GM12878 (cell line): ENCODE measurements at regions not wholly inside any gene's neighbourhood (a gene's known extent, or its start where the extent isn't known, plus 50 kb on each side); places are given as distances from the start of the nearest gene placed in this dataset.

Source experiments
- ATAC-seq: fragments of 200-7000 bp; cut with Tn5 transposase; 3 replicates; pipeline ENCODE4 v1.9.1; 2020; ENCODE audit warnings: mild to moderate bottlenecking, moderate library complexity
- BruUV-seq: library from RNA; stranded (reverse); fragments of 400-500 nt; replicated peaks from 2 replicates; lab custom pipeline; 2021; lab: Mats Ljungman, UMichigan
- CTCF ChIA-PET: fragments of 300-600 bp; sonication (Branson Sonifier 250); formaldehyde crosslinking; extraction: SDS; loops from one replicate; lab custom pipeline; 2021; ENCODE audit warnings: inconsistent platforms; lab: Yijun Ruan, JAX
- POLR2A ChIA-PET: fragments of 350-600 bp; formaldehyde crosslinking; extraction: SDS; loops from one replicate; lab custom pipeline; 2021; ENCODE audit warnings: inconsistent platforms; lab: Charles Lee
- RAD21 ChIA-PET: fragments of 300-600 bp; sonication (Branson Sonifier 250); formaldehyde crosslinking; loops from one replicate; lab custom pipeline; 2023; ENCODE audit warnings: antibody characterized with exemption; ENCODE audit not compliant: unreplicated experiment; lab: Charles Lee
- SMC1A ChIA-PET: fragments of 300-600 bp; sonication (Branson Sonifier 250); formaldehyde crosslinking; loops from one replicate; lab custom pipeline; 2023; ENCODE audit not compliant: unreplicated experiment, uncharacterized antibody; lab: Charles Lee
- DNase-seq: peaks from one replicate; pipeline ENCODE4 v3.0.0-alpha.2; 2011; ENCODE audit warnings: low read depth, low spot score
- FAIRE-seq: peaks from 3 replicates; lab custom pipeline; 2011; peaks lifted over from hg19 to GRCh38; lab: Jason Lieb, UNC
- H2AFZ ChIP-seq: 2 replicates; pipeline ENCODE4 v1.6.0; 2011; ENCODE audit warnings: low read depth, low read length, control low read depth; ENCODE audit not compliant: control insufficient read depth
- H3K27ac ChIP-seq: 2 replicates; pipeline ENCODE4 v1.5.1; 2011; ENCODE audit warnings: control low read depth; ENCODE audit not compliant: control insufficient read depth, insufficient read depth
- H3K27me3 ChIP-seq, 2 experiments: replicated peaks in 1 of 2; 2 replicates each; pipeline versions ENCODE4 v1.6.0 to v1.6.1; 2011; ENCODE audit warnings: low read length in 1 of 2; ENCODE audit not compliant: control insufficient read depth in 2 of 2, insufficient read depth in 2 of 2
- H3K36me3 ChIP-seq, 2 experiments: 2 replicates each; pipeline ENCODE4 v1.5.1; 2011; ENCODE audit warnings: low read length in 1 of 2; ENCODE audit not compliant: control insufficient read depth in 2 of 2, insufficient read depth in 2 of 2
- H3K4me1 ChIP-seq: 2 replicates; pipeline ENCODE4 v1.6.1; 2011; ENCODE audit warnings: mild to moderate bottlenecking, low read length, moderate library complexity, mixed read lengths; ENCODE audit not compliant: control insufficient read depth, insufficient read depth
- H3K4me2 ChIP-seq: 2 replicates; pipeline ENCODE4 v1.6.0; 2011; ENCODE audit warnings: control low read depth; ENCODE audit not compliant: control insufficient read depth, insufficient read depth
- H3K4me3 ChIP-seq: fragments of 200-600 bp; sonication (generic); 2 replicates; pipeline ENCODE4 v1.5.1; 2016
- H3K79me2 ChIP-seq: 2 replicates; pipeline ENCODE4 v1.6.0; 2011; ENCODE audit warnings: low read length; ENCODE audit not compliant: control insufficient read depth, insufficient read depth
- H3K9ac ChIP-seq: 2 replicates; pipeline ENCODE4 v1.8.0; 2011; ENCODE audit warnings: low read length, control low read depth, mixed read lengths; ENCODE audit not compliant: control insufficient read depth, insufficient read depth
- H3K9me3 ChIP-seq: replicated peaks from 3 replicates; pipeline ENCODE4 v1.5.1; 2011; ENCODE audit warnings: mild to moderate bottlenecking, low read length; ENCODE audit not compliant: control insufficient read depth, insufficient read depth
- H4K20me1 ChIP-seq: 2 replicates; pipeline ENCODE4 v1.6.0; 2011; ENCODE audit not compliant: control insufficient read depth, insufficient read depth
- BCL11A ChIP-seq: IDR thresholded peaks from 2 replicates; pipeline ENCODE4 v1.6.1; 2011; ENCODE audit warnings: low read depth, low read length
- E2F8 ChIP-seq: fragments of 450-650 bp; IDR thresholded peaks from 2 replicates; pipeline ENCODE4 v1.6.1; 2018; ENCODE audit warnings: mild to moderate bottlenecking, low read depth, moderate library complexity; ENCODE audit not compliant: partially characterized antibody
- EZH2 ChIP-seq: IDR thresholded peaks from 2 replicates; pipeline ENCODE4 v1.6.1; 2012; ENCODE audit warnings: low read depth, mild to moderate bottlenecking, control low read depth, inconsistent platforms, low read length, borderline replicate concordance; ENCODE audit not compliant: control insufficient read depth
- IRF3 ChIP-seq: fragments of 450-650 bp; IDR thresholded peaks from 2 replicates; pipeline ENCODE4 v1.6.1; 2014; ENCODE audit warnings: mild to moderate bottlenecking
- JUNB ChIP-seq: IDR thresholded peaks from 2 replicates; pipeline ENCODE4 v1.6.1; 2016; ENCODE audit warnings: antibody characterized with exemption, mild to moderate bottlenecking
- MEF2B ChIP-seq: fragments of 450-650 bp; IDR thresholded peaks from 2 replicates; pipeline ENCODE4 v1.6.1; 2018; ENCODE audit warnings: mild to moderate bottlenecking, moderate library complexity; ENCODE audit not compliant: partially characterized antibody, poor library complexity, severe bottlenecking
- NR2C1 ChIP-seq: fragments of 450-650 bp; IDR thresholded peaks from 2 replicates; pipeline ENCODE4 v1.6.1; 2017; ENCODE audit warnings: antibody characterized with exemption, mild to moderate bottlenecking, moderate library complexity
- PKNOX1 ChIP-seq: fragments of 450-650 bp; IDR thresholded peaks from 2 replicates; pipeline ENCODE4 v1.6.1; 2016; ENCODE audit warnings: mild to moderate bottlenecking
- RUNX3 ChIP-seq: IDR thresholded peaks from 2 replicates; pipeline ENCODE4 v1.6.1; 2012; ENCODE audit warnings: low read length, inconsistent platforms
- SKIL ChIP-seq: fragments of 450-650 bp; IDR thresholded peaks from 2 replicates; pipeline ENCODE4 v1.6.1; 2017; ENCODE audit warnings: mild to moderate bottlenecking, low read depth, inconsistent platforms; ENCODE audit not compliant: poor library complexity, severe bottlenecking
- SRF ChIP-seq, 2 experiments: IDR thresholded peaks; 2 replicates each; pipeline ENCODE4 v1.6.1; 2011; ENCODE audit warnings: low read depth in 2 of 2, low read length in 2 of 2, mild to moderate bottlenecking in 1 of 2, moderate library complexity in 1 of 2
- SUPT20H ChIP-seq: IDR thresholded peaks from 2 replicates; pipeline ENCODE4 v1.6.1; 2011; ENCODE audit warnings: low read depth, mild to moderate bottlenecking, low read length, moderate library complexity, borderline replicate concordance; ENCODE audit not compliant: control insufficient read depth
- TARDBP ChIP-seq: IDR thresholded peaks from 2 replicates; pipeline ENCODE4 v1.6.1; 2016; ENCODE audit warnings: borderline replicate concordance
- TCF12 ChIP-seq: IDR thresholded peaks from 2 replicates; pipeline ENCODE4 v1.6.1; 2011; ENCODE audit warnings: low read depth, mild to moderate bottlenecking, low read length
- ZNF384 ChIP-seq: IDR thresholded peaks from 2 replicates; pipeline ENCODE4 v1.6.1; 2012; ENCODE audit warnings: low read depth, mild to moderate bottlenecking, low read length, improper control_type of control experiment, borderline replicate concordance
- ZZZ3 ChIP-seq: IDR thresholded peaks from 2 replicates; pipeline ENCODE4 v1.6.1; 2011; ENCODE audit warnings: low read depth; ENCODE audit not compliant: control insufficient read depth, insufficient read length
- in situ Hi-C: fragments of 300-500 bp; cut with MboI; formaldehyde crosslinking; loops from 9 replicates; pipeline ENCODE4 v1.14.3; 2018; ENCODE audit warnings: mixed read lengths
- intact Hi-C: fragments of 100-400 bp; cut with micrococcal nuclease; formaldehyde crosslinking; loops from one replicate; pipeline ENCODE4 v1.14.2; 2022; ENCODE audit not compliant: unreplicated experiment

- no peak for TF ChIP-seq RUNX3
- TF ChIP-seq SUPT20H: no peak
- TF ChIP-seq TARDBP: no peak
- no peak for TF ChIP-seq JUNB
- TF ChIP-seq, all 136 proteins: peak for 0
These were observed 248.7 kb downstream of the TAF11L14 start (continued) for GRCh38 chr5:17882760-17883488.

- ChIA-PET SMC1A (interaction anchor here (0.9 kb wide), 1 partner anchor 122 kb away, joined by 3 read pairs; no protein-coding TSS in a partner anchor), POLR2A (no interaction called here), RAD21 (no interaction called here), CTCF (interaction anchor here (0.7 kb wide), 1 partner anchor 13 kb away, joined by 3 read pairs; no protein-coding TSS in a partner anchor)
- no peak for FAIRE-seq
- H2AFZ ChIP-seq: no peak overlapping the region
- no peak overlapping the region for H3K4me2 ChIP-seq
- no peak overlapping the region for H3K4me3 ChIP-seq
- no peaks in the 10 kb centered on the region for H3K27me3 ChIP-seq
- no peak for DNase-seq
- H4K20me1 ChIP-seq: no peaks in the 10 kb centered on the region
- no peak overlapping the region for H3K27ac ChIP-seq
- no peak for ATAC-seq
- H3K79me2 ChIP-seq: no peaks in the 10 kb centered on the region
- BruUV-seq: no TSS peak
- intact Hi-C loops (no loop called here), in situ Hi-C loops (no loop called here)
- no peak overlapping the region for H3K9ac ChIP-seq
- H3K9me3 ChIP-seq: no peaks in the 10 kb centered on the region; the same call in 2 of the 3 replicates
- H3K4me1 ChIP-seq: no peaks in the 10 kb centered on the region
- no peak for TF ChIP-seq ZNF384
- TF ChIP-seq EZH2: no peak
- no peak for TF ChIP-seq SRF (IDR thresholded peaks at IDR 0.05; ENCODE audit: low read depth in 2 of 2, low read length in 2 of 2)
- TF ChIP-seq NR2C1: no peak
- no peak for TF ChIP-seq TCF12
- no peak for TF ChIP-seq MEF2B
- TF ChIP-seq SKIL: no peak
- no peak for TF ChIP-seq ZZZ3
- no peak for TF ChIP-seq PKNOX1
- no peak for TF ChIP-seq BCL11A
- TF ChIP-seq E2F8: no peak
- no peak for TF ChIP-seq IRF3
- H3K36me3 ChIP-seq: no peaks in the 10 kb centered on the region
These were observed 253.9 kb downstream of the TAF11L14 start for GRCh38 chr5:17888155-17888554.
